LNCaP clone FGC (cell line): ENCODE measurements at regions not wholly inside any gene's neighbourhood (a gene's known extent, or its start where the extent isn't known, plus 50 kb on each side); places are given as distances from the start of the nearest gene placed in this dataset.

ENCODE experiments used
- DNase-seq: peaks from one replicate; pipeline ENCODE4 v3.0.0-alpha.2; 2011; ENCODE audit warnings: low read depth
- H3K4me3 ChIP-seq: 2 replicates; pipeline ENCODE4 v1.5.1; 2011; ENCODE audit warnings: mild to moderate bottlenecking, low read depth, low read length, control low read depth
- TF ChIP-seq, protein P1 (sequence below): IDR thresholded peaks from 2 replicates; pipeline ENCODE4 v1.5.1; 2012; ENCODE audit warnings: mild to moderate bottlenecking; ENCODE audit not compliant: control insufficient read depth, insufficient read depth; ENCODE audit errors: extremely low read depth

DNA sequence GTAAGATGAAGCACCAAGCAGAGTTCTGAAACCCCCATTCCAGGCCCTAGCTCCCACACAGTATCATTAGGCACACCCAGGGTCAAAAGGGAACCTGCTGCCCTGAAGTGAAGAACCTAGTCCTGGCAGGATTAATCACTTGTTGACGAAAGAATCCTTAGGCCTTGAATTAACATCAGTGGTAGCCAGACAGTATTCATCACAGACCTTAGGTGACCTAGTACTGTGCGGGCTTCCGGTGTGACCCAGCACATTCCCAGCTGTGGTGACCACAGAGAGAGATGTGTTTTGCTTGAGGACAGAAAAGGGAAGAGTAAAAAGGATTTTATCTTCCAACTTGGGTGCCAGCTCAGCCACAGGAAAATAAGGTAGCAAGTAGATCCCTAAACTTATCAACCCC, 1071.4 kb upstream of the FAM98A start:
- TF ChIP-seq, protein P1, sequence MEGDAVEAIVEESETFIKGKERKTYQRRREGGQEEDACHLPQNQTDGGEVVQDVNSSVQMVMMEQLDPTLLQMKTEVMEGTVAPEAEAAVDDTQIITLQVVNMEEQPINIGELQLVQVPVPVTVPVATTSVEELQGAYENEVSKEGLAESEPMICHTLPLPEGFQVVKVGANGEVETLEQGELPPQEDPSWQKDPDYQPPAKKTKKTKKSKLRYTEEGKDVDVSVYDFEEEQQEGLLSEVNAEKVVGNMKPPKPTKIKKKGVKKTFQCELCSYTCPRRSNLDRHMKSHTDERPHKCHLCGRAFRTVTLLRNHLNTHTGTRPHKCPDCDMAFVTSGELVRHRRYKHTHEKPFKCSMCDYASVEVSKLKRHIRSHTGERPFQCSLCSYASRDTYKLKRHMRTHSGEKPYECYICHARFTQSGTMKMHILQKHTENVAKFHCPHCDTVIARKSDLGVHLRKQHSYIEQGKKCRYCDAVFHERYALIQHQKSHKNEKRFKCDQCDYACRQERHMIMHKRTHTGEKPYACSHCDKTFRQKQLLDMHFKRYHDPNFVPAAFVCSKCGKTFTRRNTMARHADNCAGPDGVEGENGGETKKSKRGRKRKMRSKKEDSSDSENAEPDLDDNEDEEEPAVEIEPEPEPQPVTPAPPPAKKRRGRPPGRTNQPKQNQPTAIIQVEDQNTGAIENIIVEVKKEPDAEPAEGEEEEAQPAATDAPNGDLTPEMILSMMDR = no peak
- H3K4me3 ChIP-seq = no peak overlapping the region
- no peak for DNase-seq

DNA sequence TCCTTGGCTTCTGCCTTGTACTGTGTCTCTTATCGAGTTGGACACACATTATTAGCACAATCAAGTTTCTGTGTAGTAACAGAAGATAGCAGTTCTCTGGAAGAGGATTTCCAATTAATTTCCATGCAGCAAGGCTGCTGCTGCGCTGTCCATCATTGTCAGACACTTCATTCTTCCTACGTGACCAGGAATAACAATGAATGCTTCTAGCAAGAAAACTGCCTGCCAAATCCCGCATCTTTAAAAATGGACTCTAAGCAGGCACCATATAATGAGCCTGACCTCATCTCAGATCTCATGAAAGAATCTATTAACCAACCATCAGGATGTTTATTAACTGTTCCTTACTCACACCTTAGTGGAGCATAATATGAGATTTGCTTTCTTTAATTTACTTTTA, 1067.7 kb upstream of the FAM98A start:
- no peak overlapping the region for H3K4me3 ChIP-seq
- TF ChIP-seq, protein P1 = no peak
- no peak for DNase-seq

DNA sequence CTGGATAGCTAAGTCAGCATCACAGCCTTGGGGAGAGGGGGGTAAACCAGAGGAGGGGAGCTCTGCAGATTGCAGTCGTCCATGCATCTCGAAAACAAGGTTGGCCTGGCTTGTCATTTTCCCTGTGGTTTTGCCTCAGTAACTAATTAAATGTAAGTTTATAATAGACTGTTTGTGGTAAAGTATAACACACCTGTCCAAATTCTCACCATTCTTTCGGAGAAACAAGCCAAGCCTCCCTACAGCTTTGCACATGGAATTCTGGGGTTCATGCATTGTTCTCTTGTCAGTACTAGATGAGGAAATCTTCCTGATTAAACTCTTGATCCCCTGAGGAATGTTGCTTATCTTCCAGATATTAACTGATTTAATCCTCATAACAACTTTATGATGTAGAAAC, 1065.2 kb upstream of the FAM98A start:
- TF ChIP-seq, protein P1 = no peak

DNA sequence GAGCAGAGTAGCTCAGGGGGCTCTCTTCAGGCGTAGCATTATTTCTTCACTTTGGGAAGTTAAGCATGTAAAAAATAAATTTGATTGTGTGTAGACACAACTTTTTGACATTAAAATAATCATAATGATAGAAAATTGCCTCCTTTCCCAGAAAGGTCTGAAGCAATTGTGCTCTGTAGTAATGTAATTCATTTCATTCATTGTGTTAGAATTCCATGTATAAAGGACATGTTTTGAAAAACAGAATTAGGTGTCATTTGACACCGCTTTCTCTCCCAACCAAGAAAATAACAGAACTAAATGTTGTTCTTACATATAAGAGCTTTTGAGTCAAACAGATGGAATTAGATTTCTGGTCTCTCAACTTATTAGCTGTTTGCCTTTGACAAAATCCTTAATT, 1064.2 kb upstream of the FAM98A start:
- no peak for DNase-seq

More for the DNA sequence above, 1065.2 kb upstream of the FAM98A start:
- no peak for DNase-seq
- H3K4me3 ChIP-seq = no peak overlapping the region

DNA sequence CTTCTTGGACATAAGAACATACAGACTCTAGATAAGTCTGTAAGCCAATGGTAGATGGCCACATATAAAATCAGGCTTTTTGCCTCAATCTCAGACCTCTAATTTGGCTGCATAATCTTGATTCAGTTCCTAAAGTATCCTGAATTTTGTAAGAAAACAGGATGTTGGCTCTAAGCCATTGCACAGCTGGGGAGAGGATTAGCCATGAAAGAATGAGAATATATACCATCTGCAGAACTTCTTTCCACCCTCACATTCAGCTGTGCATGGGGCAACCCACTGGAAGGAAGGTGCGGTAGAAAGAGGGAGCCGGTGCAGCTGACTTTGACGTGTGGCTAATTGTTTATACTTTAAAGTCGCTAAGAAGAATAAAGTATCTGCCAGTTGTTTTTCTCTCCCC, 1061.6 kb upstream of the FAM98A start:
- TF ChIP-seq, protein P1 = no peak
- DNase-seq = no peak
- H3K4me3 ChIP-seq = no peak overlapping the region

More for the DNA sequence above, 1064.2 kb upstream of the FAM98A start:
- TF ChIP-seq, protein P1 = no peak
- H3K4me3 ChIP-seq = no peak overlapping the region

DNA sequence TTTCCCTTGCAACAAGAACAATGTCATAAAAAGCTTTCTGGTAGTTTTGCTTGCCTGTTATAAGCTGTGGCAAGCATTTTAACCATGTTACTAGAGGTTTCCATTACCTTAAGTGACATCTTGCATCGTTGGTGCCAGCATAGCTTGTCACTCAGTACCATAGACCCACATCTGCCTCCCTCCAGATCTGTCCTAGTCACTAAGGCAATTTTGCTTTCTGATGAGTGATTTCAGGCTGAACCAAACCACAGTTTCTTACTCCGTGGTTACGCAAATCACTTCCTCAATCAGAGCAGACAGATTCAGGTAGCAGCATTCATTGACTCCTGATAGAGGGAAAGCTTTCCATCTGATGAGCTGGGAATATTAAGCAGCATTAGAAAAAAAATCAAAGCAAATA, 1057.5 kb upstream of the FAM98A start:
- TF ChIP-seq, protein P1 = no peak
- H3K4me3 ChIP-seq = no peak overlapping the region
- DNase-seq = no peak

DNA sequence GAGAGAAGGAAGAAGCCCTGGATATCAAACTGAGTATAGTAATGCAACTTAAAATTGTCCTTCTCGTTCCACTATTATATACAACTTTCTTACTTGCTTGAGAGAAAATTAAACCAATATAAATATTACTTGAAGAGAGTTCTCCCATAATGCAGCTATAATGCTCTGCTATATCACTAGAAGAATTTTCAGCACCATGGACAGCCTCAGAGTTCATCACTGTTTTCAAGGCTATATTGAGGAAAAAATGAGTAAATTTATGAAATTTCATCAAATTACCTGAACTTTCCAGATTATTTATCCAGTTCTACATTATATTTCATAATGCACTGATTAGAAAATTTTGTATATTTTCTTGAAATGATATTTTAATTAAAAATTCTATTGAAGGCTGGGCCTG, 1053.5 kb upstream of the FAM98A start:
- TF ChIP-seq, protein P1 = no peak
- no peak for DNase-seq
- no peak overlapping the region for H3K4me3 ChIP-seq
